ENCODE measurements at regions not wholly inside any gene's neighbourhood (a gene's known extent, or its start where the extent isn't known, plus 50 kb on each side); places are given as distances from the start of the nearest gene placed in this dataset.

DNA sequence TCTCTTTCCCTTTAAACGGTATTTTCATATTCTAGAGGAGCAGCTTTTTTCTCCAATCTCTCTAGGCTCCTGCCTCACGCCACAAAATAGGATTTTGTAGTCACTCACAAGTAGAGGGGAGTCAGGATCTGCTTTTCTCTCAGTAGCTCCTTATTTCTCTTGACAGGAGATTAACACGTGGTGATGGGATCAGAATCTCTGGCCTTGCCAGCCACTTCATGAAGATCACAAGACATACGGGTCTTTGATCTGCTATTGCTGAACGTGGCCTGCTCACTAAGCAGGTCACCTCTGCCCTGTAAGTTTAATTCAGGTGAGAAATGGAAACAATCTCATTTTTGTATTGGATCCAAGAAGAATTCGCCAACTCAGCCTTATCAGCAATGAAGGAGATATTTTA lies 257.5 kb downstream of the DIRAS2 start:
- TF ChIP-seq, protein P1, sequence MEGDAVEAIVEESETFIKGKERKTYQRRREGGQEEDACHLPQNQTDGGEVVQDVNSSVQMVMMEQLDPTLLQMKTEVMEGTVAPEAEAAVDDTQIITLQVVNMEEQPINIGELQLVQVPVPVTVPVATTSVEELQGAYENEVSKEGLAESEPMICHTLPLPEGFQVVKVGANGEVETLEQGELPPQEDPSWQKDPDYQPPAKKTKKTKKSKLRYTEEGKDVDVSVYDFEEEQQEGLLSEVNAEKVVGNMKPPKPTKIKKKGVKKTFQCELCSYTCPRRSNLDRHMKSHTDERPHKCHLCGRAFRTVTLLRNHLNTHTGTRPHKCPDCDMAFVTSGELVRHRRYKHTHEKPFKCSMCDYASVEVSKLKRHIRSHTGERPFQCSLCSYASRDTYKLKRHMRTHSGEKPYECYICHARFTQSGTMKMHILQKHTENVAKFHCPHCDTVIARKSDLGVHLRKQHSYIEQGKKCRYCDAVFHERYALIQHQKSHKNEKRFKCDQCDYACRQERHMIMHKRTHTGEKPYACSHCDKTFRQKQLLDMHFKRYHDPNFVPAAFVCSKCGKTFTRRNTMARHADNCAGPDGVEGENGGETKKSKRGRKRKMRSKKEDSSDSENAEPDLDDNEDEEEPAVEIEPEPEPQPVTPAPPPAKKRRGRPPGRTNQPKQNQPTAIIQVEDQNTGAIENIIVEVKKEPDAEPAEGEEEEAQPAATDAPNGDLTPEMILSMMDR (conservative IDR thresholded peaks at IDR 0.05; ENCODE audit: low read depth, low read length) = no peak
- TF ChIP-seq EZH2 (IDR thresholded peaks at IDR 0.05; ENCODE audit: borderline replicate concordance, low read depth, low read length, poor library complexity, severe bottlenecking) = no peak
